K562 (cell line): ENCODE measurements at regions not wholly inside any gene's neighbourhood (a gene's known extent, or its start where the extent isn't known, plus 50 kb on each side); places are given as distances from the start of the nearest gene placed in this dataset.

Source experiments
- ZNF586 ChIP-seq: fragments of 450-650 bp; formaldehyde crosslinking; conservative IDR thresholded peaks from 2 replicates; pipeline ENCODE4 v1.4.0; 2020; ENCODE audit warnings: mild to moderate bottlenecking, moderate library complexity
- TF ChIP-seq, protein P1 (sequence below), 3 experiments: IDR thresholded peaks in 2 of 3; conservative IDR thresholded peaks in 1 of 3; 2 replicates each; pipeline ENCODE4 v1.5.1; 2011 to 2012; ENCODE audit warnings: low read length in 3 of 3, mild to moderate bottlenecking in 3 of 3, control low read depth in 2 of 3, improper control_type of control experiment in 1 of 3, inconsistent platforms in 1 of 3, low read depth in 1 of 3, mixed read lengths in 1 of 3, moderate library complexity in 1 of 3; ENCODE audit not compliant: insufficient read depth in 2 of 3
- TF ChIP-seq, protein P2 (sequence below): fragments of 450-650 bp; IDR thresholded peaks from 2 replicates; pipeline ENCODE4 v1.6.1; 2016; ENCODE audit warnings: borderline replicate concordance
- TF ChIP-seq, protein P3 (sequence below): sonication (generic); formaldehyde crosslinking; IDR thresholded peaks from 2 replicates; pipeline ENCODE4 v1.8.1; 2022; ENCODE audit warnings: missing genetic modification reagents
- TF ChIP-seq, protein P4 (sequence below): fragments of 450-650 bp; formaldehyde crosslinking; IDR thresholded peaks from 2 replicates; pipeline ENCODE4 v1.4.0; 2022; ENCODE audit warnings: missing genetic modification characterization

DNA sequence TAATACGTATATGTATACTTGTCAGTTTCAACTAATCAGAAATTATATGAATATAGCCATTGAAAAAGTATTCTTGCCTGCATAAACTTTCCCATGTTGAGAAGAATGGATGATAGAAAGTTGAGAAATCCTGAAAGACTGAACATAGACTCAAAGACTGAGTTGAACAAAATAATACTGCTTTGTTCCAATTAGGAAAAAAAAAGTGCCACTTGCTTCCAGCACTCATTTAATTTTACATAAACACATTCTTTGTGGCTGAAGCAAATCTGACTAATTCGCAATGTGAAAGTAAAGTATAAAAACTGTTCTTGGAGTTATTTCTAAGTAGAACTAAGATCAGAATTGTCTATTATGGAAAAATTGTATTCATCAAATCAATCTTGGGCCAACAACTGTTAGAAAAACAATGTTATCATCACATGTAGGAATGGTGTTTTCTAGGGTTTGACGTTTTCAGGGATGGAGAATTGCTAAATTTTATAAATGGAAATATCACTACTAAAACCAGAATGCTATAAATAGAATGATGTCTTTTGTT lies 2334.6 kb downstream of the PCDH7 start:
- TF ChIP-seq, protein P1, sequence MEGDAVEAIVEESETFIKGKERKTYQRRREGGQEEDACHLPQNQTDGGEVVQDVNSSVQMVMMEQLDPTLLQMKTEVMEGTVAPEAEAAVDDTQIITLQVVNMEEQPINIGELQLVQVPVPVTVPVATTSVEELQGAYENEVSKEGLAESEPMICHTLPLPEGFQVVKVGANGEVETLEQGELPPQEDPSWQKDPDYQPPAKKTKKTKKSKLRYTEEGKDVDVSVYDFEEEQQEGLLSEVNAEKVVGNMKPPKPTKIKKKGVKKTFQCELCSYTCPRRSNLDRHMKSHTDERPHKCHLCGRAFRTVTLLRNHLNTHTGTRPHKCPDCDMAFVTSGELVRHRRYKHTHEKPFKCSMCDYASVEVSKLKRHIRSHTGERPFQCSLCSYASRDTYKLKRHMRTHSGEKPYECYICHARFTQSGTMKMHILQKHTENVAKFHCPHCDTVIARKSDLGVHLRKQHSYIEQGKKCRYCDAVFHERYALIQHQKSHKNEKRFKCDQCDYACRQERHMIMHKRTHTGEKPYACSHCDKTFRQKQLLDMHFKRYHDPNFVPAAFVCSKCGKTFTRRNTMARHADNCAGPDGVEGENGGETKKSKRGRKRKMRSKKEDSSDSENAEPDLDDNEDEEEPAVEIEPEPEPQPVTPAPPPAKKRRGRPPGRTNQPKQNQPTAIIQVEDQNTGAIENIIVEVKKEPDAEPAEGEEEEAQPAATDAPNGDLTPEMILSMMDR (IDR thresholded peaks at IDR 0.05 in 2 of 3, conservative IDR thresholded peaks at IDR 0.05 in 1 of 3; ENCODE audit: insufficient read depth in 2 of 3, low read depth in 1 of 3, low read length in 3 of 3) = no peak
- TF ChIP-seq, protein P2, sequence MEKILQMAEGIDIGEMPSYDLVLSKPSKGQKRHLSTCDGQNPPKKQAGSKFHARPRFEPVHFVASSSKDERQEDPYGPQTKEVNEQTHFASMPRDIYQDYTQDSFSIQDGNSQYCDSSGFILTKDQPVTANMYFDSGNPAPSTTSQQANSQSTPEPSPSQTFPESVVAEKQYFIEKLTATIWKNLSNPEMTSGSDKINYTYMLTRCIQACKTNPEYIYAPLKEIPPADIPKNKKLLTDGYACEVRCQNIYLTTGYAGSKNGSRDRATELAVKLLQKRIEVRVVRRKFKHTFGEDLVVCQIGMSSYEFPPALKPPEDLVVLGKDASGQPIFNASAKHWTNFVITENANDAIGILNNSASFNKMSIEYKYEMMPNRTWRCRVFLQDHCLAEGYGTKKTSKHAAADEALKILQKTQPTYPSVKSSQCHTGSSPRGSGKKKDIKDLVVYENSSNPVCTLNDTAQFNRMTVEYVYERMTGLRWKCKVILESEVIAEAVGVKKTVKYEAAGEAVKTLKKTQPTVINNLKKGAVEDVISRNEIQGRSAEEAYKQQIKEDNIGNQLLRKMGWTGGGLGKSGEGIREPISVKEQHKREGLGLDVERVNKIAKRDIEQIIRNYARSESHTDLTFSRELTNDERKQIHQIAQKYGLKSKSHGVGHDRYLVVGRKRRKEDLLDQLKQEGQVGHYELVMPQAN = no peak
- TF ChIP-seq ZNF586 (CRISPR knock-in tag) = no peak
- TF ChIP-seq, protein P3, sequence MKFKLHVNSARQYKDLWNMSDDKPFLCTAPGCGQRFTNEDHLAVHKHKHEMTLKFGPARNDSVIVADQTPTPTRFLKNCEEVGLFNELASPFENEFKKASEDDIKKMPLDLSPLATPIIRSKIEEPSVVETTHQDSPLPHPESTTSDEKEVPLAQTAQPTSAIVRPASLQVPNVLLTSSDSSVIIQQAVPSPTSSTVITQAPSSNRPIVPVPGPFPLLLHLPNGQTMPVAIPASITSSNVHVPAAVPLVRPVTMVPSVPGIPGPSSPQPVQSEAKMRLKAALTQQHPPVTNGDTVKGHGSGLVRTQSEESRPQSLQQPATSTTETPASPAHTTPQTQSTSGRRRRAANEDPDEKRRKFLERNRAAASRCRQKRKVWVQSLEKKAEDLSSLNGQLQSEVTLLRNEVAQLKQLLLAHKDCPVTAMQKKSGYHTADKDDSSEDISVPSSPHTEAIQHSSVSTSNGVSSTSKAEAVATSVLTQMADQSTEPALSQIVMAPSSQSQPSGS (CRISPR knock-in tag) = no peak
- TF ChIP-seq, protein P4, sequence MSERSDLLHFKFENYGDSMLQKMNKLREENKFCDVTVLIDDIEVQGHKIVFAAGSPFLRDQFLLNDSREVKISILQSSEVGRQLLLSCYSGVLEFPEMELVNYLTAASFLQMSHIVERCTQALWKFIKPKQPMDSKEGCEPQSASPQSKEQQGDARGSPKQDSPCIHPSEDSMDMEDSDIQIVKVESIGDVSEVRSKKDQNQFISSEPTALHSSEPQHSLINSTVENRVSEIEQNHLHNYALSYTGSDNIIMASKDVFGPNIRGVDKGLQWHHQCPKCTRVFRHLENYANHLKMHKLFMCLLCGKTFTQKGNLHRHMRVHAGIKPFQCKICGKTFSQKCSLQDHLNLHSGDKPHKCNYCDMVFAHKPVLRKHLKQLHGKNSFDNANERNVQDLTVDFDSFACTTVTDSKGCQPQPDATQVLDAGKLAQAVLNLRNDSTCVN = no peak
